ENCODE measurements at regions not wholly inside any gene's neighbourhood (a gene's known extent, or its start where the extent isn't known, plus 50 kb on each side); places are given as distances from the start of the nearest gene placed in this dataset.
A peak's percentile ranks its signal among the peaks of the same experiment; 100 is the strongest.

GRCh38 chr18:22556222-22557167, 138.8 kb upstream of the CTAGE1 start:
- Histone ChIP-seq H3K27ac (ENCODE audit: low read depth, low read length) (no peak overlapping the region), H3K9me3 (ENCODE audit: insufficient read depth, low read depth, low read length) (no peaks in the 10 kb centered on the region), H3K36me3 (ENCODE audit: insufficient read depth, low read length) (no peaks in the 10 kb centered on the region), H3K4me1 (ENCODE audit: insufficient read depth, low read length) (peaks cover 30% of the 10 kb centered on the region), H3K4me3 (ENCODE audit: low read length) (no peak overlapping the region), H3K9ac (ENCODE audit: low read depth, low read length) (no peak overlapping the region), H3K27me3 (ENCODE audit: insufficient read depth, low read length) (peaks cover 37% of the 10 kb centered on the region)
- WGBS, result 80% methylated on average over 8 of the region's 8 CpGs

DNA sequence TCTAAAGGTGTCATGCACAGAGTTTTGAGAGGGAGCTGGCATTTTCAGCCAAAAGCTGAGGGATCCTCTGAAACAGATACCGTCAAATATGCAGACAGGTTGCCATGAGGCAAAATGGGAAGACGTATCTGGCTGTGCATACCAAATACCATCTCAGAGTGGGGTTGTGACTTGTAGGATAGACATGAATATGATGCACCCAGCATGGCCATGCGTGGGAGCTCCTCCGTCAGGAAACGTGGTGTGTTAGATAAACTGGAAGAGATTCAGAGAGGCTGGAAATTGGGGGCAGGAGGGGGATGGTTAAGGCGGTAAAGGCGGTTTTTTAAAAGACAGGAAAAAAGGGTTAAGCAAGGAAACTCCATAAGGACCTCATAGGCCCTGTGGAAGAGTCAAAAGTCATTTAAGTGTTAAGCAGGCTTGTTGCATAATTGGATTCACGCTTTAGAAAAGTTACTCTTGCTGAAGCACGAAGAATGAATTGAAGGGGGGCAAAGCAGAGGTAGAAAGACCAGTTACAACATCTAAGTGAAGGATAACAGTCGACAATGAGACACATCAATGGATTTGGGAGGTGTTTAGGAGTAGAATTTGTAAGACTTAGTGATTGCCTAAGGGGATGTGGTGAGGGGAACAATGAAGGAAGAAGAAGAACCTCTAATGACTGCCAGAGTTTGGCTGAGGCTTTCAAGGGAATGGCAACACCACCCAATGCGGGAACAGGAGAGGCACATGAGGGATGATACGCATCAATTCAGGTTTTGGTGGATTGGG, 139.6 kb upstream of the CTAGE1 start:
- no peaks in the 10 kb centered on the region for H3K36me3 ChIP-seq (ENCODE audit: insufficient read depth, low read length)
- peaks cover 30% of the 10 kb centered on the region for H3K4me1 ChIP-seq (ENCODE audit: insufficient read depth, low read length)
- peaks cover 46% of the 10 kb centered on the region for H3K27me3 ChIP-seq (ENCODE audit: insufficient read depth, low read length)
- WGBS, result 44% methylated on average over 12 of the region's 12 CpGs
- H3K27ac ChIP-seq (ENCODE audit: low read depth, low read length), result no peak overlapping the region
- H3K9me3 ChIP-seq (ENCODE audit: insufficient read depth, low read depth, low read length), result no peaks in the 10 kb centered on the region
- H3K9ac ChIP-seq (ENCODE audit: low read depth, low read length), result no peak overlapping the region
- no peak overlapping the region for H3K4me3 ChIP-seq (ENCODE audit: low read length)

GRCh38 chr18:22558945-22559385, 141.2 kb upstream of the CTAGE1 start:
- WGBS, result 3% methylated on average over 28 of the region's 28 CpGs
- Histone ChIP-seq H3K27ac (ENCODE audit: low read depth, low read length) (no peak overlapping the region), H3K9me3 (ENCODE audit: insufficient read depth, low read depth, low read length) (no peaks in the 10 kb centered on the region), H3K9ac (ENCODE audit: low read depth, low read length) (no peak overlapping the region), H3K36me3 (ENCODE audit: insufficient read depth, low read length) (no peaks in the 10 kb centered on the region), H3K4me3 (ENCODE audit: low read length) (peak overlapping the region; percentile 56), H3K4me1 (ENCODE audit: insufficient read depth, low read length) (peaks cover 30% of the 10 kb centered on the region), H3K27me3 (ENCODE audit: insufficient read depth, low read length) (peaks cover 56% of the 10 kb centered on the region)

GRCh38 chr18:22559414-22560274, 141.9 kb upstream of the CTAGE1 start:
- peaks cover 30% of the 10 kb centered on the region for H3K4me1 ChIP-seq (ENCODE audit: insufficient read depth, low read length)
- no peak overlapping the region for H3K27ac ChIP-seq (ENCODE audit: low read depth, low read length)
- peak overlapping the region; percentile 56 for H3K4me3 ChIP-seq (ENCODE audit: low read length)
- H3K9me3 ChIP-seq (ENCODE audit: insufficient read depth, low read depth, low read length), result no peaks in the 10 kb centered on the region
- H3K9ac ChIP-seq (ENCODE audit: low read depth, low read length), result no peak overlapping the region
- no peaks in the 10 kb centered on the region for H3K36me3 ChIP-seq (ENCODE audit: insufficient read depth, low read length)
- WGBS, result 1% methylated on average over 63 of the region's 63 CpGs
- H3K27me3 ChIP-seq (ENCODE audit: insufficient read depth, low read length), result peaks cover 56% of the 10 kb centered on the region

DNA sequence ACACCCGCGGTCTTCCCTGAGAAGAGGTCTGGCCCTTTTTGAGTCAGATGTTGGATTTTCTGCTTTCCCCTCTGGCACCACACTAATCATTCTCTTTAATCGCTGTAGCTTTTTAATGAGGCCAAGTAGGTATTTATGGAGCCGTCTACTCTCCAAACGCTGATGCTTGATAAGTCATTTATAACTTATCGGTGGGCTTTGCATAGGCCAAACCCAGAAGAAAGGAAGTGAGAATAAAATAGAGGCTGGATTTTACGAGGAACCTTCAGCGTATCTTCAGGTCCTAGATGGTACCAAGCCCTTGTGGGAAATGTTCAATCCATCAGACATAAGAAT, 142.5 kb upstream of the CTAGE1 start:
- Histone ChIP-seq H3K27me3 (ENCODE audit: insufficient read depth, low read length) (peaks cover 56% of the 10 kb centered on the region), H3K9ac (ENCODE audit: low read depth, low read length) (no peak overlapping the region), H3K4me1 (ENCODE audit: insufficient read depth, low read length) (peaks cover 30% of the 10 kb centered on the region), H3K27ac (ENCODE audit: low read depth, low read length) (no peak overlapping the region), H3K36me3 (ENCODE audit: insufficient read depth, low read length) (no peaks in the 10 kb centered on the region), H3K9me3 (ENCODE audit: insufficient read depth, low read depth, low read length) (no peaks in the 10 kb centered on the region), H3K4me3 (ENCODE audit: low read length) (peak overlapping the region; percentile 56)
- 36% methylated on average over 8 of the region's 8 CpGs for WGBS

DNA sequence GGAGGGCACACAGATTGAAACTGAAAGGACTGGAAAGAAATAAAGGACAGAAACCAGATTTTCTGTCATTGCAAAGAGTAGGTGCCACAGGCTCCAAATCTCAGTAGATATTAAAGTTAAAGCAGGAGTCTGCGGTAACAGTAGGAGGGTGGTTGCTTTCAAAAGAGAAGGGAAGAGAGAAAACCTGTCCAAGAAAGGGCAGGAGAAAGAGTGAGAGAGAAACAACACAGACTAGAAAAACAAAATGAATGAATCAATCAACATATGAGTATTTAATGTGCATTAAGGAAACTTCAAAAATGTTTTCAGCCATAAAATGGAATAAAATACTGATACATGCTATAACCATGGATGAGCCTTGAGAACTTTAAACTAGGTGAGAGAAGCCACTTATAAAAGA, 143.1 kb upstream of the CTAGE1 start:
- Histone ChIP-seq H3K36me3 (ENCODE audit: insufficient read depth, low read length) (no peaks in the 10 kb centered on the region), H3K4me3 (ENCODE audit: low read length) (no peak overlapping the region), H3K27ac (ENCODE audit: low read depth, low read length) (no peak overlapping the region), H3K9ac (ENCODE audit: low read depth, low read length) (no peak overlapping the region), H3K27me3 (ENCODE audit: insufficient read depth, low read length) (peaks cover 59% of the 10 kb centered on the region), H3K9me3 (ENCODE audit: insufficient read depth, low read depth, low read length) (no peaks in the 10 kb centered on the region), H3K4me1 (ENCODE audit: insufficient read depth, low read length) (peaks cover 30% of the 10 kb centered on the region)
- WGBS, result 81% methylated on average over 1 of the region's 1 CpG

GRCh38 chr18:22563164-22563583, 145.5 kb upstream of the CTAGE1 start:
- no peak overlapping the region for H3K4me3 ChIP-seq (ENCODE audit: low read length)
- peaks cover 17% of the 10 kb centered on the region for H3K4me1 ChIP-seq (ENCODE audit: insufficient read depth, low read length)
- no peaks in the 10 kb centered on the region for H3K9me3 ChIP-seq (ENCODE audit: insufficient read depth, low read depth, low read length)
- no peak overlapping the region for H3K9ac ChIP-seq (ENCODE audit: low read depth, low read length)
- H3K27me3 ChIP-seq (ENCODE audit: insufficient read depth, low read length), result peaks cover 61% of the 10 kb centered on the region
- H3K36me3 ChIP-seq (ENCODE audit: insufficient read depth, low read length), result no peaks in the 10 kb centered on the region
- WGBS, result 44% methylated on average over 6 of the region's 6 CpGs
- no peak overlapping the region for H3K27ac ChIP-seq (ENCODE audit: low read depth, low read length)

GRCh38 chr18:22564036-22564435, 146.3 kb upstream of the CTAGE1 start:
- no peak overlapping the region for H3K27ac ChIP-seq (ENCODE audit: low read depth, low read length)
- no peaks in the 10 kb centered on the region for H3K9me3 ChIP-seq (ENCODE audit: insufficient read depth, low read depth, low read length)
- 100% methylated on average over 1 of the region's 2 CpGs for WGBS
- peaks cover 12% of the 10 kb centered on the region for H3K4me1 ChIP-seq (ENCODE audit: insufficient read depth, low read length)
- no peak overlapping the region for H3K9ac ChIP-seq (ENCODE audit: low read depth, low read length)
- H3K4me3 ChIP-seq (ENCODE audit: low read length), result no peak overlapping the region
- peaks cover 52% of the 10 kb centered on the region for H3K27me3 ChIP-seq (ENCODE audit: insufficient read depth, low read length)
- H3K36me3 ChIP-seq (ENCODE audit: insufficient read depth, low read length), result no peaks in the 10 kb centered on the region

DNA sequence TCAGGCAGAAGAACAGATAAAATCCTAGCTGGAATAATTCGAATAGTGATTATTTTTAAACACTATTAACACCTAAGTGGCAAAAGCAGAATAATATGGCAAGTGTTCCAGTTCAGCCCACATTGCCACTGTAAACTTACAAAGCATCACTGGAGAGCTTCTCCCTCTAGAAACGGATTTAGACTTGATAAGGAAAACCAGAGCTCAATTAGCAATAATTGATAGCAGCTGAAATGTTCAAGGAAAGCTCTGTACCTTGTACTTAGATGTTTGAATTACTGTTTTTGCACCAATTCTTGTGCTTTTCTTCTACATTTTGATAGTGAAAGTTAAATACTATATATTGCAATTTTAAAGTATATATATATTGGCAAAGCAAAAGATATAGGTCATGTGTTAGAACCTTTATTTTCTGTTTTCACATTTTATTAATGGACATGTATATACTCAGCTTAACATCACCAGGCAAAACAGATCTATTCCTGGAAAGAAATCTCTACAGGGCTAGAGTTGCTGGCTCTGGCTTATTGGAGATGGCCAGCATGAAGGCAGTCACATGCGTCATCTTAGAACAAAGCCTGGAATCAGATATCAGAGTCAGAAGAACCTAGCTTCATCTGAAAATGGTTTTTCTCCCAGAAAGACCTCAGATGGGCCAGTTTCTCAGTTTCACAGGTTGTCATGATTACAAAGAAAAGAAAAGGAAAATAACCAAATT, 149.1 kb upstream of the CTAGE1 start:
- 98% methylated on average over 3 of the region's 3 CpGs for WGBS

DNA sequence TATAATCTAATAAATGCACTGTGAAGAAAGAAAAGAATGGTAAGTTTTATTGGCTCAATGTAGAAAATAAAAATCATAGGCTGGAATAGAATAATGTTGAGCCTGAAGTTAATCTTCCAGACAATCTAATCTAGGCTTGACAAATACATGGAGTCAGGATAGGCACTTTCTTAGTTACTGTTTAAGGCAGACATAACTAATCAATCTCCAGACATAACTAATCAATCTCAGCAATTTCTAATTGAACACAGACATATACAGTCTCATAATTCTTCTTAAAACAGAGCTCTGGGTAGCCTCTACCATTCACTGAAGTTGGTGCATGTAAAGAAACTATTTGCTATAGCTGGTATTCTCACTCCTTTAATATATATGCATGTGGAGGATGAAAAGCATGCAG, 150.1 kb upstream of the CTAGE1 start:
- H3K4me1 ChIP-seq (ENCODE audit: insufficient read depth, low read length), result no peaks in the 10 kb centered on the region
- peaks cover 16% of the 10 kb centered on the region; the same call in 1 of the 2 replicates for H3K27me3 ChIP-seq (ENCODE audit: insufficient read depth, low read length)
- H3K27ac ChIP-seq (ENCODE audit: low read depth, low read length), result no peak overlapping the region
- no peaks in the 10 kb centered on the region for H3K36me3 ChIP-seq (ENCODE audit: insufficient read depth, low read length)
- H3K9ac ChIP-seq (ENCODE audit: low read depth, low read length), result no peak overlapping the region
- no peaks in the 10 kb centered on the region for H3K9me3 ChIP-seq (ENCODE audit: insufficient read depth, low read depth, low read length)
- no peak overlapping the region for H3K4me3 ChIP-seq (ENCODE audit: low read length)

More for the DNA sequence above, 149.1 kb upstream of the CTAGE1 start:
- Histone ChIP-seq H3K4me3 (ENCODE audit: low read length) (no peak overlapping the region), H3K27ac (ENCODE audit: low read depth, low read length) (no peak overlapping the region), H3K36me3 (ENCODE audit: insufficient read depth, low read length) (no peaks in the 10 kb centered on the region), H3K4me1 (ENCODE audit: insufficient read depth, low read length) (no peaks in the 10 kb centered on the region), H3K9ac (ENCODE audit: low read depth, low read length) (no peak overlapping the region), H3K9me3 (ENCODE audit: insufficient read depth, low read depth, low read length) (no peaks in the 10 kb centered on the region), H3K27me3 (ENCODE audit: insufficient read depth, low read length) (peaks cover 25% of the 10 kb centered on the region)
